ENCODE measurements at regions not wholly inside any gene's neighbourhood (a gene's known extent, or its start where the extent isn't known, plus 50 kb on each side); places are given as distances from the start of the nearest gene placed in this dataset.

DNA sequence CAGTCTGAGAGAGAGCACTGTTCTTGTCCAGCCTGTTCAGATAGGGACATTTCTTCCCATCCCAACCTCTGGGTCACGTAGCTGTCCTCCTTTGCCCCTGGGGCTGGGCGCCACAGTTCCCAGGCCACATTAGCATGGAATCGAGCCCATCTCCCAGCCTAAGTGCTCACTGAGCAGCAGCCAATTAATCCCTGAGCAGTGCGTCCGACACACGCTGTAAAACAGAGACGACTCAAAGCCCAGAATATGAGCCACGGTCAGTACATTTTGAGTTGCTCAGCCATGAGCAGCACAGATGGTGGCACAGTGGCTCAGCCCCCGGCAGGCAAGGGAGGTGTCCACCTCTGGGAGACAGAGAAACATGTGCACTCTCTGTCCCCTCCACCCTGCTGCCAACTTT is 267.4 kb downstream of the NPHP4 start:
- Histone ChIP-seq H3K9me3 (replicated peaks) (no peaks in the 10 kb centered on the region), H3K36me3 (no peaks in the 10 kb centered on the region), H3K27me3 (peaks cover 28% of the 10 kb centered on the region), H3K4me3 (no peak overlapping the region), H3K27ac (no peak overlapping the region), H3K4me1 (no peaks in the 10 kb centered on the region)
- DNase-seq: no peak

DNA sequence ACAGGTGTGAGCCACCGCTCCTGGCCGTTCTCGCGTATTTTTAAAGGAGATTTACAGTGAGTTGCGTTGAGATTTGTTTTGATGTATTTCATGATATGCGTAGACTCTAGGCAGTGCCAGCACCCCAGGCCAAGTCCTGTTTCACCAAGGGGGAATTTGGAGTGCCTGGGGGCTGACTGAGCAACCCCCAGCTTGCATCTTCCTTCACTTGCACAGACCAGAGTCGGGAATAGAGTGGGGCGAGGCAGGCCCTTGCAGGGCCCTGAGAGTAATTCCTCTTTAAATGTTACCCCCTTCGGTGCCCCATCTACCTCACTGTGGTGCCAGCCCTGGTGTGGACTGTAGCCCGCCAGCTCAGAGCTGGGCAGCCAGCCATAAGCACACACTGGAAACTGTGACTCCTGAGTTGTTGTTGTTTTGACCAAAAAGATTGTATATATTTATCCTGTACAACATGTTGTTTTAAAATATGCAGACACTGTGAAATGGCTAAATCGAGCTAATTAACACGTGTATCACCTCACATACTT is 269.5 kb downstream of the NPHP4 start:
- H3K36me3 ChIP-seq: no peaks in the 10 kb centered on the region
- DNase-seq: no peak
- no peaks in the 10 kb centered on the region for H3K4me1 ChIP-seq
- no peaks in the 10 kb centered on the region for H3K9me3 ChIP-seq (replicated peaks)
- no peak overlapping the region for H3K27ac ChIP-seq
- H3K27me3 ChIP-seq: peaks cover 33% of the 10 kb centered on the region
- no peak overlapping the region for H3K4me3 ChIP-seq

DNA sequence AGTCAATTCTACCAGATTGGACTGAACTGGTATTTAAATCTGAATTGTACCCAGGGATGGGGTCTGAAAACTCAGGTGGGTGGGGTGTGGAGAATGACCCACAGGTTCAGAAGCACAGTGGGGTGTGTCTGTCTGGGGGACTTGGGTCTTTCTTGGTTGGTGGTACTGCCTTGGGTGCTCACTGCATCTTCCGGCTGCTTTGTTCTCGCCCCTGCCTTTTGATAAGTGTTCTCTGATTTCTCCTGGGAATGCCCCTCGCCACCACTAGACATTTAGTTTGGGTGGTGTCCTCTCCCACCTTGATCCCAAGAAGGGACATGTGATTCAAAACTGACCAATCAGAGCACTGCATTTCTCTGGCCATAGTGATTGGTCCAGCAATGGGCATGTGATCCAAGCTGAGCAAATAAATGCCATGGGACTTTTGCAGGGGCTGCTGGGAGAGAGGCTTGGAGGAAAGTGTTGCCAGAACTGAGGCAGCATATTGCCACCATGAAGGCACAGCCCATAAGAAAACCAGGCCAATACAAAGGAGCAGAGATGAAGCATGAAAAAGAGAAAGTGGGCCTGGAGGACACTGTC is 270.5 kb downstream of the NPHP4 start:
- no peaks in the 10 kb centered on the region for H3K4me1 ChIP-seq
- H3K27me3 ChIP-seq: peaks cover 31% of the 10 kb centered on the region
- H3K36me3 ChIP-seq: no peaks in the 10 kb centered on the region
- H3K4me3 ChIP-seq: no peak overlapping the region
- no peak for DNase-seq
- H3K27ac ChIP-seq: no peak overlapping the region
- H3K9me3 ChIP-seq (replicated peaks): no peaks in the 10 kb centered on the region

DNA sequence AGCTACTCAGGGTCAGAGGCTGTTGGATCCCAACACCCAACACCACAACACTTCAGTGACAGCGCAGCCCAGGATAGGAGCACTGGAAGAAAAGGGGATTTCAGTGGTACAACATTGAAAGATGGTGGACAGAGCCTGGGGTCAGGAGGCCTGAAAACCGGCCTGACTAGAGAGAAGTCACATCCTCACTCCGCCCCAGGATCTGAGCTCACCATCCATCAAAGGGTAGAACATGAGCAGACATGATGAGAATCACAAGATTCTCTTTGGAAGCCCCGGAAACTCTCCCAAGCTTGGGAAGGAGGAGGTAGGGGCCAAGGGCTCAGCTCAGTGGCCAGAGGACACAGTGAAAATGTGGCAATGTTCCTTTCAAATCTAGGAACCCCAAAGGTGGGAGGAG is 271.3 kb downstream of the NPHP4 start:
- no peaks in the 10 kb centered on the region for H3K36me3 ChIP-seq
- H3K4me1 ChIP-seq: no peaks in the 10 kb centered on the region
- H3K4me3 ChIP-seq: no peak overlapping the region
- DNase-seq: no peak
- no peaks in the 10 kb centered on the region for H3K9me3 ChIP-seq (replicated peaks)
- H3K27ac ChIP-seq: no peak overlapping the region
- H3K27me3 ChIP-seq: peaks cover 31% of the 10 kb centered on the region

DNA sequence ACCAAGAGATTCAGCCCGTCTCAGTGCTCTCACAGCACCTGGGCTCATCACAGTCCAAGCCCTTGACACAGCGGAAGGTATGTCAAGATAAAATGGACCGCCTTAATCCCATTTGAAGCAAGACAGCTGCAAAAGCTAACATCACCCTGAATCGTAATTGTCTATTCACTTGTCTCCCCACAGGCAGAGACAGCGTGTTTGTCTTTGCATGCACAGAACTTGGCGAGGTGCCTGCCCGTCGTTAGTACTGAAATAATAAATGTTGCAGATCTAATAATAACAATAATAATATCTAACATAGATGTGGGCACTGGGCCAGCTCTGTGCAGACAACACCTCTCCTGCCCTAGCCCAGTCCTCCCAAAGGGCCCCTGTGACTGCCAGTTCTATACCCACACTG is 271.7 kb downstream of the NPHP4 start:
- H3K36me3 ChIP-seq: no peaks in the 10 kb centered on the region
- no peaks in the 10 kb centered on the region for H3K4me1 ChIP-seq
- H3K27me3 ChIP-seq: peaks cover 31% of the 10 kb centered on the region
- H3K27ac ChIP-seq: no peak overlapping the region
- peaks cover 1% of the 10 kb centered on the region for H3K9me3 ChIP-seq (replicated peaks)
- H3K4me3 ChIP-seq: no peak overlapping the region
- DNase-seq: no peak

DNA sequence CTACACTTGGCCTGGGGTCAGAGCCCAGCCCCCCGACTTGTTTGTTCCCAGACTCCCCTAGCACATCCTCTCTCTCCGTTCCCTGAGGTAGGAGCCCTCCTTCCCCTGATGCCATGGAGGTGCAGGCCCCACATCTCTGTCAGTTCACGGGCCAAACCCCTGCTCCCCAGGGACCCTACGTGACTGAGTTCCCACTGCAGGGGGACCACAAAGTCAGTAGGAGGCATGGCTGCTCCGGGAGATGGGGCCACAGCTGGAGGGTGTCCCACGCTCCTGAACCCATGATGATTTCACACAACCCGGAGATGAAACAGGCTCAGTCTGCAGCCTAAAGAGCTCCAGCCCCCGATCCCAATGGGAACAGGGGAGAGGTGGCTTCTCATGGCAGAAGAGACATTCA is 272.2 kb downstream of the NPHP4 start:
- Histone ChIP-seq H3K36me3 (no peaks in the 10 kb centered on the region), H3K27me3 (peaks cover 31% of the 10 kb centered on the region), H3K27ac (no peak overlapping the region), H3K4me1 (no peaks in the 10 kb centered on the region), H3K4me3 (no peak overlapping the region), H3K9me3 (replicated peaks) (peaks cover 6% of the 10 kb centered on the region)
- no peak for DNase-seq

DNA sequence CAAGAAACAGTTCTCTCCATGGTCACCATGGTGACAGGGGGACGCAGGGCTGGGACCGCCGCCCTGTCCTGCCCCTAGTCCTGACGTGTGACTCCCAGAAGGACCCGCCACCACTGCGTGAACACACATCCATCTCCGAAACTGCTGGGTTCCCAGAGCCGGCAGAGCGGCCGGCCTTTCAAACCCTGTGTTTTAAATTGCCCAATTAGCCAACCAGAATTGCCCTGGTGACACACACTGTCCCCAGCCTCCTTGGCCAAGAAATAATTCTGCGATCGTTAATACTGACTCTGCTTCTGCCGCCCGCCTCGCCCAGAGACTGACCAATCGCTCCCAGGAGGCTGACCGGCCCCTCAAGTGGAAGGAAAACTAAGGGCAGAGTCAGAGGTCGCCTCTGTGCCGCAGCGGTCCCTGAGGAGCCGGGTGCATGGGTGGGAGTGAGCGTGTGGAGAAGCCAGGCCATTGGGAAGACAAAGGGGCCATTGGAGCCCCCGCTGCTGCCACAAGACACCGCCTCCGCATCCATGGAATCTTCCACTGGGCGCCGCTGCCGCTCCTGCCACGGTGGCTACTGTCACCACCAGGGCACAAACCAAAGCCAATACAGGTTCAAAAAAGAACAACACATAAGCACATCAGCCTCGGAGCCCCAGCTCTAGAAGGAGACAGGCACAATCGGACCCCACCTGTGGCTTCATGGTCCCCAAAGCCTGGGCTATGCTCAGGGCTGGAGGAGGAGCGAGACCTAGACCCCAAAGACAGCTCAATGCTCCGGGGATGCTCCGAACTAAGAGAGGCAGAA is 273.2 kb downstream of the NPHP4 start:
- peaks cover 10% of the 10 kb centered on the region for H3K9me3 ChIP-seq (replicated peaks)

DNA sequence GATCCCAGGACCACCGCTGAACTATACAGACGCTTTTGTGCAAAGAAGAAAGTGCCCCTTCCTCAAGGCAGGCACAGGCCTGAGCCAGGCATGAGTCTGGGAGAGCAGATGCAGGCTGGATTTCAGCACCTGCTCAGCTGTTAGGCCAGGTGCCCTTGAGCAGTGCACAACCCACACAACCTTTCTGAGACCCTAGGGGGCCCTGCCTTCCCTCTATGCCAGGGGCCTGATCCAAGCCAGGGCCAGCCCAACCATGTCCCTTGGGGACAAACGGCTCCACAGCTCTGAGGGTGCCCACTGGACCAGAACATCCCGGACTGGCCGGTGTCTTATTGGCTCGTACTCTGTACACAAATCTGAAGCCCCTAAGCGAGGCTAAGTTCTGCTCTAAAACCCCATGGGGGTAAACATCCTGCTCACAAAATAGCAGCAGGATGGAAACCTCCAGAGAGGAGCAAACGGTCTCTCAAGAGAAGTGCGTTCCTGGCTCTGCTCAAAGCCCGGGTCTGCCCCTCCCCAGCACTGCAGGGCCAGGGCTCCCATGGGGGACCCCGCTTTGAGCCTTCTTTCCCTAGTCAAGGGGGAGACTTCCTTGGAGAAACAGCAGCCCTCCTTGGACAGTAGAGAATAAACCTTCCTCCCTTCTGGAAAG is 275.1 kb downstream of the NPHP4 start:
- no peak overlapping the region for H3K27ac ChIP-seq

More for the DNA sequence above, 273.2 kb downstream of the NPHP4 start:
- peaks cover 31% of the 10 kb centered on the region for H3K27me3 ChIP-seq
- H3K4me3 ChIP-seq: no peak overlapping the region
- no peak overlapping the region for H3K27ac ChIP-seq
- DNase-seq: no peak
- H3K36me3 ChIP-seq: no peaks in the 10 kb centered on the region
- H3K4me1 ChIP-seq: no peaks in the 10 kb centered on the region

DNA sequence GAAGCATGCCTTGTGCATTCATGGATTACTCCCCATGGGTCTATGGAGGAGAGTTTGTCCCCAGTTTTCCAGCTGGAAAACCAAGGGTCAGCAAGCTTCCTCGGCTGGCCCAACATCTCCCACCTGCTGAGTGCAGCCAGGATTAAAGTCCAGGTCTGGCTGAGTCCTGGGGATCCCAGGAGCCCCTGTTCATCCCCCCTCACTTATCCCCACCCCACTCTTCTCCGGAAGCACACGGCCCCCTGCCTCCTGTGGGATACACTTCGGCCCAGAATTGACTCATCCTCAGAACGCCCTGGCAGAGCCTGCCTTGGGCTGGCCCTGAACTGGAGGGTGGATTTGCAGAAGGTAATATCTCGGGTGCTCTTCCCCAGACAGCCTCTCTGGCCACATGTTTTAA is 276.1 kb downstream of the NPHP4 start:
- Histone ChIP-seq H3K36me3 (no peaks in the 10 kb centered on the region), H3K4me3 (no peak overlapping the region), H3K27me3 (peaks cover 31% of the 10 kb centered on the region), H3K9me3 (replicated peaks) (peaks cover 10% of the 10 kb centered on the region), H3K4me1 (no peaks in the 10 kb centered on the region), H3K27ac (no peak overlapping the region)
- DNase-seq: no peak

More for the DNA sequence above, 275.1 kb downstream of the NPHP4 start:
- H3K4me3 ChIP-seq: no peak overlapping the region
- no peaks in the 10 kb centered on the region for H3K4me1 ChIP-seq
- H3K36me3 ChIP-seq: no peaks in the 10 kb centered on the region
- H3K27me3 ChIP-seq: peaks cover 31% of the 10 kb centered on the region
- peaks cover 10% of the 10 kb centered on the region for H3K9me3 ChIP-seq (replicated peaks)
- DNase-seq: no peak

DNA sequence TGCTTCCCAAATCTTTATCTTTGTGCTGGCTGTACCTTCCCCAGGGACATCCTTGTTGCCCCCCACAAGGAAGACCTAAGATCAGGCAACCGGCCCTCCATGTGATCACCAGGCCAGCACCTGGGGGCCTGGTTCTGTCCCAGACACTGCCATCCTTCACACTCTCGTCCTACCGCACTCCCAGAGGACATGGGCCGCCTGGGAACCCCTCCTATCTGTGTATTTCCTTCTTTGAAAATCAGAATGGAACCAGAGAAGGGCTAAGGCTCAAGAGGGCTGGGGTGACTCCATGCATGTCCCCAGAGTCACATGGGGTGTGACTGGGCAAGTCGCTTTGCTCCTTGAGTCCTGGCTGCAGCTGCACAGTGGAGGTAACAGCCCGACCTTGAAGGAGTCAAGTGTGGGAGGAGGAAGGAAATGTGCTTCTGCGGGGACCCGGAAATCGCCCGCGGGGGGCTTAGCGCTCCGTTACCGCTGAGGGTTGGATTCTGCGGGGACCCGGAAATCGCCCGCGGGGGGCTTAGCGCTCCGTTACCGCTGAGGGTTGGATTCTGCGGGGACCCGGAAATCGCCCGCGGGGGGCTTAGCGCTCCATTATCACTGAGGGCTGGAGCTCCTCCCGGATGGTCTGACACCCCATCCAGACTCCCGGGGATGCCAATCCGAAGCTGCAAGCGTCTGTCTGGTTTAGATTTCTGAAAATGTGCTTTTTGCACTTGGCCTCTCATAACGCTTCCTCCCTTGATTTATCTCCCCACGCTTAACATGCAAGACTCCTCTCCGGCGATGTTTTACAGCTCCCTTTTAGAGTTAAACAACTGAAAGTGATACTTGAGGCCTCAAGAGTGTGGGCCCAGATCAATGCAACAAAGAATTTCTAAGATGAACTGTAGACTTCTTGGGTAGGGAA is 278.9 kb downstream of the NPHP4 start:
- Histone ChIP-seq H3K4me1 (no peaks in the 10 kb centered on the region), H3K9me3 (replicated peaks) (peaks cover 10% of the 10 kb centered on the region), H3K4me3 (no peak overlapping the region), H3K36me3 (no peaks in the 10 kb centered on the region), H3K27me3 (peaks cover 11% of the 10 kb centered on the region; the same call in 1 of the 2 replicates), H3K27ac (no peak overlapping the region)
- DNase-seq: no peak

DNA sequence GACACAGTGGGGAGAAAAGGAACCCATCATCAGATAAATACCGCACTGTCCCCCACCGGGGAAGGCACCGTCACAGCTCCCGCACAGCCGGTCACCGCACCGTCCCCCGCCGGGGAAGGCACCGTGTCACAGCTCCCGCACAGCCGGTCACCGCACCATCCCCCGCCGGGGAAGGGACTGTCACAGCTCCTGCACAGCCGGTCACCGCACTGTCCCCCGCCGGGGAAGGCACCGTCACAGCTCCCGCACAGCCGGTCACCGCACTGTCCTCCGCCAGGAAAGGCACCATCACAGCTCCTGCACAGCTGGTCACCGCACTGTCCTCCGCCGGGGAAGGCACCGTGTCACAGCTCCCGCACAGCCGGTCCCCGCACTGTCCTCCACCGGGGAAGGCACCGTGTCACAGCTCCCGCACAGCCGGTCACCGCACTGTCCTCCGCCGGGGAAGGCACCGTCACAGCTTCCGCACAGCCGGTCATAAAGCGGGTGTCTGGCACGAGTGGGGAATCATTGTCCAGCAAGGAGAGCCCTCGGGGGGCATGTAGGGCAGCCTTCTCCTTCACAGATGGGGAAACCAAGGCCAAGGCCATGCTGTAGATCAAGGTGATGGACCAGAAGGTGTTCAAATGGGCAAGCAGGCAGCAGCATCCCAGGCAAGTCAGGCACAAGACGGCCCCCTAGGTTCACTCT is 280.1 kb downstream of the NPHP4 start:
- H3K27me3 ChIP-seq: peaks cover 11% of the 10 kb centered on the region; the same call in 1 of the 2 replicates
- H3K9me3 ChIP-seq (replicated peaks): peaks cover 10% of the 10 kb centered on the region

DNA sequence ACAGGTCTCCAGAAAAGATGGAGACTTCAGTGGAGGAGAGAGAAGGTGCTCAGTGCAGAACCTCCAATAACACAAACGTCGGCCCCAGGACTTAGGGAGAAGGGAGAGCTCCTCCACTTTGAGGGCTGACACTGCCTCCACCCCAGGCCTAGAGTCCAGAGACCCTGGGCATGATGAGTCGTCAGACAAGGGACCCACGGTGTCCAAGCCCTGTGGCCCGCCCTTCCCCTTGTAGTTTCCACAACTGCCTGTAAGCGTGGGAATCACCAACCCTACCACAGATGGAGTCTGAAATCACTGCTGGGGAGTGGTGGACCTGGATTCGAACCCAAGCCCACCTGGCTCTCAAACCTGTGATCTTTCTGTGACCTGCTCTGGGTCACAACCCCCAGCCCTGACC is 281.1 kb downstream of the NPHP4 start:
- Histone ChIP-seq H3K4me3 (no peak overlapping the region), H3K27ac (no peak overlapping the region), H3K36me3 (no peaks in the 10 kb centered on the region), H3K27me3 (peaks cover 13% of the 10 kb centered on the region; the same call in 1 of the 2 replicates), H3K4me1 (no peaks in the 10 kb centered on the region), H3K9me3 (replicated peaks) (peaks cover 10% of the 10 kb centered on the region)
- no peak for DNase-seq

More for the DNA sequence above, 280.1 kb downstream of the NPHP4 start:
- no peak for DNase-seq
- Histone ChIP-seq H3K36me3 (no peaks in the 10 kb centered on the region), H3K4me3 (no peak overlapping the region), H3K4me1 (no peaks in the 10 kb centered on the region), H3K27ac (no peak overlapping the region)

DNA sequence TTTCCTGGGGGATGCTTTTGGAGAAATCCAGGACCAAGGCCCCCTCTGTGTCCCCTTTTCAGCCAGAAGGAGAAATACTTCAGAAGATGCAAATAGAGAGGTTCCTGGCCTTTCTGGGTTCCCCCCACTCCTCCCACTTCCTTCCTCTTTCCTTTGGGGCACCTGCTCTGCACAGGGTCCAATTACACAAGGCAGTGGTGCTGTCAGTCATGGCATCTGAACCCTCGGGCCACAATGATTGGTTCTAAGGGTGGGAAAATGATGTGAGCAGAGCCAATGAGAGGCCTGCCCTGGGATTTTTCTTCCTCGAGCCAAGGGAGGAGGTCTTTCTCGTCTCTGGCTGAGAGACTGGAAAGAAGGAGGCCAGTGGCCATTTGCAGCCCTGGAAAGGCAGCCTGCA is 282.2 kb downstream of the NPHP4 start:
- H3K27ac ChIP-seq: no peak overlapping the region
- H3K27me3 ChIP-seq: peaks cover 13% of the 10 kb centered on the region; the same call in 1 of the 2 replicates
- peaks cover 3% of the 10 kb centered on the region for H3K9me3 ChIP-seq (replicated peaks)
- DNase-seq: peak in 1 of 2 experiments; percentile 20
- H3K36me3 ChIP-seq: no peaks in the 10 kb centered on the region
- no peaks in the 10 kb centered on the region for H3K4me1 ChIP-seq
- H3K4me3 ChIP-seq: no peak overlapping the region

DNA sequence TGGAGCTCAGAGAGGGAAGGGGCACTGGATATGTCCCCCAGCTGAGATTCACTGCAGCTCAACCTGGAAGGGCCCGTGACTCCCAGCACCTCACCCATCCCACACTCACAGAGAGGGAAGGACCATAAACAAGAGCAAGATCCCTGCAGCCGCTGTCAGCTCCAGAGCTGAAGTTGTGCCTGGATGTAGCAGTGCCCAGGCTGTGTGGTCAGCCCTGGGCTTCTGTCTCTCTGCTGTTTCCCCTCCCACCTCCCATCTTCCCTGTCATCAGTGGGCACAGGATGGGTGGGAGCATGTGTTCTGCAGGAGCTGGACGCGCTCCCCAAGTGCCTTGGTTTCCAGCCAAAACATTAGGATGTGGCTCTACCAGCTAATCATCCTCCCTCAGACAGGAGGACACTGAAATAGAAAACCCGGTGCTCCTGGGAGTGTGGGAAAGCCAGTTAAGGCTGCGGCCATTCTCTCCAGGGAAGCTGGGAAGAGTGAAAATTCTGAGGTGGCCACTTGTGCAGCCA is 282.7 kb downstream of the NPHP4 start:
- H3K4me1 ChIP-seq: no peaks in the 10 kb centered on the region
- peaks cover 16% of the 10 kb centered on the region; the same call in 1 of the 2 replicates for H3K27me3 ChIP-seq
- no peak for DNase-seq
- H3K36me3 ChIP-seq: no peaks in the 10 kb centered on the region
- H3K4me3 ChIP-seq: no peak overlapping the region
- no peak overlapping the region for H3K27ac ChIP-seq
- no peaks in the 10 kb centered on the region for H3K9me3 ChIP-seq (replicated peaks)
